Esophagus (tissue), 2 donors: ENCODE measurements at regions not wholly inside any gene's neighbourhood (a gene's known extent, or its start where the extent isn't known, plus 50 kb on each side); places are given as distances from the start of the nearest gene placed in this dataset.
"Not testable (repeated sequence)": the region's sequence is repeated elsewhere in the genome, so short reads cannot be mapped to it uniquely, and the experiment has no call there.

Experiments used
- H3K27ac ChIP-seq, 2 donors: one replicate each; pipeline ENCODE4 v1.5.1; 2013; ENCODE audit warnings: low read depth in 2 of 2, mild to moderate bottlenecking in 2 of 2, inconsistent platforms in 1 of 2, low read length in 1 of 2, moderate library complexity in 1 of 2
- H3K27me3 ChIP-seq, 2 donors: one replicate each; pipeline ENCODE4 v1.6.1; 2013; ENCODE audit warnings: low read length in 2 of 2, control low read depth in 1 of 2, mild to moderate bottlenecking in 1 of 2; ENCODE audit not compliant: insufficient read depth in 2 of 2, control insufficient read depth in 1 of 2
- H3K36me3 ChIP-seq, 2 donors: one replicate each; pipeline ENCODE4 v1.6.1; 2013; ENCODE audit warnings: low read length in 1 of 2; ENCODE audit not compliant: control insufficient read depth in 2 of 2, insufficient read depth in 2 of 2
- H3K4me1 ChIP-seq, 2 donors: one replicate each; pipeline ENCODE4 v1.6.1; 2013; ENCODE audit warnings: low read length in 1 of 2; ENCODE audit not compliant: control insufficient read depth in 2 of 2, insufficient read depth in 2 of 2
- H3K4me3 ChIP-seq, 2 donors: one replicate each; pipeline ENCODE4 v1.5.1; 2013; ENCODE audit warnings: low read length in 2 of 2, mild to moderate bottlenecking in 2 of 2, low read depth in 1 of 2, moderate library complexity in 1 of 2
- H3K9me3 ChIP-seq, 2 donors: one replicate each; pipeline ENCODE4 v1.6.1; 2013; ENCODE audit warnings: mild to moderate bottlenecking in 2 of 2, low read depth in 1 of 2, low read length in 1 of 2, moderate library complexity in 1 of 2; ENCODE audit not compliant: control insufficient read depth in 2 of 2, insufficient read depth in 1 of 2
- WGBS, 2 donors: extraction: QIAGEN DNeasy Blood & Tissue Kit; methylation state at CpG; one replicate each; pipeline ENCODE4 v1.1.7; 2013; 5-methylcytosine and 5-hydroxymethylcytosine counted together
- donor health status: healthy with polysubstance abuse.
- donor health status: Bipolar disorder and iron deficiency.

DNA sequence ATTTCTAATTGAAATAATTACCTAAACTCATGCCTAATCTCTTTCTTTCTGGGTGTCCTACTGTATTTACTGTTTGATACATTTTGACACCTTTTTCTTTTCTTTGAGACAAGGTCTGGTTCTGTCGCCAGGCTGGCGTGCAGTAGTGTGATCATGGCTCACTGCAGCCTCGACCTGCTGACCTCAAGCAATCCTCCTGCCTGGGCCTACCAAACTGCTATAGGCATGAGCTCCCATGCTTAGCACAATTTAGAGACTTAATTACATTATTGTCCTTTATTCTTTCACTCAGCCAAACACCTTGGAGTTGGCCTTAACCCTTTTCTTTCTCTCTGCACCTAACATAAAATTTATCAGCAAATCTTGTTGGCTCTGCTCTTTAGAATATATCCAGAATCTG, 139.8 kb upstream of the KIF26B start:
- H3K4me1 ChIP-seq: no peaks in the 10 kb centered on the region
- no peak overlapping the region for H3K4me3 ChIP-seq
- no peak overlapping the region for H3K27ac ChIP-seq
- H3K36me3 ChIP-seq: no peaks in the 10 kb centered on the region
- no peaks in the 10 kb centered on the region for H3K9me3 ChIP-seq
- no peaks in the 10 kb centered on the region for H3K27me3 ChIP-seq
- 89 to 96% methylated on average over 3 of the region's 3 CpGs for WGBS, 2 donors

DNA sequence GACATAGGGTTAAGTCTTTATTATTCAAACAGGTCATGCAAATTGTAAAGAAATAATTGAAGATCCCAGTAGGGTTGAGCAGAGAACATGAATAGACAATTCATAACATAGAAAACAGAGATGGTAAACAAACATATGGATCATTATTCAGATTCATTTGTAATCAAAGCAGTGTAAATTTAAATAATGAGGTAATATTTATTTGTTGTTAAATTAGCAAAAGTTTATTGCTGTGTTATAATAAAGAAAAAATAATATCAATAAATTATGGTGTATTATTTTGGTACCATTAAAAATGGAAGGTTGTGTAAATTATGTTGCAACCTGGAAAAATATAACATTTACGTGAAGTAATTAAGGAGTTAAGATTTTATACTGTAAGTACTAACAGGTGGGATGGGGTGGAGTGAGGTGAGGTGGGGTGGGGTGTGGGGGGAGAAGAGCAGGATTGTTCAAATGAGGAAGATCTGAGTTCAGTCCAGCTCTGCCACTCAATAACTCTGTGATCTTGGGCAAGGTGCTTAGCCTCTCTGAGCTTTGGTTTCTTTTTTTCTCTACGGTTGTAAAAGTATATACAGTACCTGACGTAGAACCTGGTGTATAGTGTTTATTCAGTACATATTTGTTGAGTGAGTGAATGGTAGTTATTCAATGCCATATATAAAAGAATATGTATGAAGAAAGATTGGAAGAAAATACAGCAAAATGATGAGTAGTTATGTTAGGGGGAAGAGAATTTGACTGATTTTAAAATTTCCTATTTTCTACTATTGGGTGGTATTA, 140.3 kb upstream of the KIF26B start:
- whole genome bisulfite sequencing, 2 donors: 90 to 93% methylated on average over 3 of the region's 3 CpGs
- no peak overlapping the region for H3K27ac ChIP-seq
- no peaks in the 10 kb centered on the region for H3K4me1 ChIP-seq
- no peaks in the 10 kb centered on the region for H3K9me3 ChIP-seq
- no peaks in the 10 kb centered on the region for H3K36me3 ChIP-seq
- no peaks in the 10 kb centered on the region for H3K27me3 ChIP-seq
- no peak overlapping the region for H3K4me3 ChIP-seq

DNA sequence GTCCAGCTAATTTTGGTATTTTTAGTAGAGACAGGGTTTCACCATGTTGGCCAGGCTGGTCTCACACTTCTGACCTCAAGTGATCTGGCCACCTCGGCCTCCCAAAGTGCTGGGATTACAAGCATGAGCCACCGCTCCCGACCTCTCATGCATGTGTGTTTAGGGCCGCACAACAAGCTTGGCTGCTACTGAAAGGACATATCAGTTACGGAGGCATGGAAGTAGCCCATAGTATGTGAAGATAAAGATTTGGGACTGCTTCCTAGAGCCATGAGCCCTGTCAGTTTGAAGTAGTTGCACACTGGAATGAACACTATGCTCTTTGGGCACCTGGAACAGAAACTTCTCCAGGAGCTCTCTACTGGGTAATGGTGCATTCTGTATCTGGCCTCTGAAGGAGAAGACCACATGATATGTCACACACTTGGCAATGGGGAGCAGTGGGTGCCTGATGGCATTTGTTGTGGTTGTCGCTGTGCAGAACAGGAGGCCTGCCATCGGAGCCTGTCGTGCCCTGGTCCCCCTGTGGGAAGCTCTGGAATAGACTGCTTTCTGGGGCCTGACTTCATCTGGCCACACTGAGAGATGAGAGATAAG, 144.7 kb upstream of the KIF26B start:
- 96 to 97% methylated on average over 8 of the region's 8 CpGs for WGBS, 2 donors

GRCh38 chr1:245008761-245009160, 144.4 kb upstream of the HNRNPU start:
- H3K36me3 ChIP-seq: no peaks in the 10 kb centered on the region
- H3K27ac ChIP-seq: no peak overlapping the region
- no peaks in the 10 kb centered on the region for H3K27me3 ChIP-seq
- no peaks in the 10 kb centered on the region for H3K9me3 ChIP-seq
- WGBS, 2 donors: 75 to 84% methylated on average over 5 of the region's 5 CpGs
- no peak overlapping the region for H3K4me3 ChIP-seq
- no peaks in the 10 kb centered on the region for H3K4me1 ChIP-seq

More for the DNA sequence above, 144.7 kb upstream of the KIF26B start:
- no peaks in the 10 kb centered on the region for H3K9me3 ChIP-seq
- no peak overlapping the region for H3K27ac ChIP-seq
- H3K27me3 ChIP-seq: no peaks in the 10 kb centered on the region
- no peaks in the 10 kb centered on the region for H3K36me3 ChIP-seq
- no peak overlapping the region for H3K4me3 ChIP-seq
- no peaks in the 10 kb centered on the region for H3K4me1 ChIP-seq

DNA sequence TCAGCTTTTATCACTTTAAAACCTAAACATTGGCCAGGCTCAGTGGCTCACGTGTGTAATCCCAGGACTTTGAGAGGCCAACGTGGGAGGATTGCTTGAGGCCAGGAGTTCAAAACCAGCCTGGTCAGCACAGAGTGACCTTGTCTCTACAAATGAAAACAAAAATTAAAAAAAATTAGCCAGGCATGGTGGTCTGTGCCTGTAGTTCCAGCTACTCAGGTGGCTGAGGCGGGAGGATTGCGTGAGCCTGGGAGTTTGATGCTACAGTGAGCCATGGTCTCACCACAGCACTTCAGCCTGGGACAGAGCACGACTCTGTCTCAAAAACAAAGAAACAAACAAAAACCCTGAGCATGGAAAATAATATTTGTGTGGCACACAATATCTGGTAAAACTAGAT, 143.5 kb upstream of the HNRNPU start:
- no peak overlapping the region for H3K27ac ChIP-seq
- no peak overlapping the region for H3K4me3 ChIP-seq
- H3K9me3 ChIP-seq: no peaks in the 10 kb centered on the region
- H3K36me3 ChIP-seq: no peaks in the 10 kb centered on the region
- no peaks in the 10 kb centered on the region for H3K27me3 ChIP-seq
- WGBS, 2 donors: 80 to 82% methylated on average over 5 of the region's 5 CpGs
- no peaks in the 10 kb centered on the region for H3K4me1 ChIP-seq

DNA sequence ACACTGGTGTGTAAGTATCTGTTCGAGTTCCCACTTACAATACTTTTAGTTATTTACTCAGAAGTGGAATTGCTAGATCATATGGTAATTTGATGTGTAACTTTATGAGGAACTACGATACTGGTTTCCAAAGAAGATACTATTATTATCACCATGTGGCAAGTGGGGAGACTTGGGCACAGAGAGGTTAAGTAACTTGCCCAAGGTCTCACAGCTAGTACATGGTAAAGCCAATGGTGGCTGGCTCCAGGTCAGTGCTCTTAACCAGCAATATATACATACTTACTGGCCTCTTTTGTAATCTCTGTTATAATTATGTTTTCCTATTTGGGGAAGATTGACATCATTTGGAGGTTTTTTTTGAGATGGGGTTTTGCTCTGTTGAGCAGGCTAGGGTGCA, 138.9 kb upstream of the HNRNPU start:
- Histone ChIP-seq H3K27me3 (no peaks in the 10 kb centered on the region), H3K36me3 (no peaks in the 10 kb centered on the region), H3K27ac (no peak overlapping the region), H3K9me3 (no peaks in the 10 kb centered on the region), H3K4me3 (no peak overlapping the region), H3K4me1 (no peaks in the 10 kb centered on the region)
- 93% methylated on average over 2 of the region's 2 CpGs for WGBS, 2 donors

DNA sequence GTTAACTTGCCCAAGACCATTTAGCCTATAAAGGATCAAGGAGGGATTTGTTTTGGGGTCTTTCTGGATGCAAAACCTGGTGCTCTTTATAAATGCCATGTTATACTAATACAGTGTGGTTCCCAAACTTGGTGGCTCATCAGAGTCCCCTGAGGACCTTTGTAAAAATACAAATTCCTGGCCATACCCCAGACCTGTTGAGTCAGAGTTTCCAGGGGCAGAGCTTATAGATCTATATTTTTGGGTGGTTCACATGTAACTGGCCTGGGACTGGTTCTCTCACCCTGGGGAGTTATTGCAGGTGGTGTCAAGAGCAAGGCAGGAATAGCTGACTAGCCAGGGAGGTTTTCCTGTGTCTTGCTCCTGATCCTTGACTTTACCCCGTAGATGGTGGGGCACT, 136.9 kb upstream of the HNRNPU start:
- H3K27me3 ChIP-seq: no peaks in the 10 kb centered on the region
- no peaks in the 10 kb centered on the region for H3K36me3 ChIP-seq
- H3K4me1 ChIP-seq: no peaks in the 10 kb centered on the region
- WGBS, 2 donors: 87 to 91% methylated on average over 1 of the region's 1 CpG
- H3K27ac ChIP-seq: no peak overlapping the region
- H3K4me3 ChIP-seq: no peak overlapping the region
- no peaks in the 10 kb centered on the region for H3K9me3 ChIP-seq

- Histone ChIP-seq H3K27me3 (no peaks in the 10 kb centered on the region), H3K9me3 (no peaks in the 10 kb centered on the region), H3K27ac (no peak overlapping the region), H3K4me3 (no peak overlapping the region), H3K36me3 (no peaks in the 10 kb centered on the region), H3K4me1 (no peaks in the 10 kb centered on the region)
Observed at GRCh38 chr1:245000872-245001188, 136.5 kb upstream of the HNRNPU start.

DNA sequence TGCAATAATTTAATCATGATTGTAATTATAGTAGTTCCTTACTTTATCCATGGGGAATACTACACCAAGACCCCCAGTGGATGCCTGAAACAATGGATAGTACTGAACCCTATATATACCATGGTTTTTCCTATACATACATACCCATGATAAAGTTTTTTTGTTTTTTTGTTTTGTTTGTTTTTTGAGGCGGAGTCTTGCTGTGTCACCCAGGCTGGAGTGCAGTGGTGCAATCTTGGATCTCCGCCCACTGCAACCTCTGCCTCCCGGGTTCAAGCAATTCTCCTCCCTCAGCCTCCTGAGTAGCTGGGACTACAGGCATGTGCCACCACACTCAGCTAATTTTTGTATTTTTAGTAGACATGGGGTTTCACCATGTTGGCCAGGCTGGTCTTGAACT, 135.3 kb upstream of the HNRNPU start:
- not testable (repeated sequence) for H3K4me3 ChIP-seq, H3K9me3 ChIP-seq, H3K4me1 ChIP-seq, H3K27ac ChIP-seq, H3K36me3 ChIP-seq, H3K27me3 ChIP-seq
- WGBS, 2 donors: 96% methylated on average over 3 of the region's 3 CpGs

DNA sequence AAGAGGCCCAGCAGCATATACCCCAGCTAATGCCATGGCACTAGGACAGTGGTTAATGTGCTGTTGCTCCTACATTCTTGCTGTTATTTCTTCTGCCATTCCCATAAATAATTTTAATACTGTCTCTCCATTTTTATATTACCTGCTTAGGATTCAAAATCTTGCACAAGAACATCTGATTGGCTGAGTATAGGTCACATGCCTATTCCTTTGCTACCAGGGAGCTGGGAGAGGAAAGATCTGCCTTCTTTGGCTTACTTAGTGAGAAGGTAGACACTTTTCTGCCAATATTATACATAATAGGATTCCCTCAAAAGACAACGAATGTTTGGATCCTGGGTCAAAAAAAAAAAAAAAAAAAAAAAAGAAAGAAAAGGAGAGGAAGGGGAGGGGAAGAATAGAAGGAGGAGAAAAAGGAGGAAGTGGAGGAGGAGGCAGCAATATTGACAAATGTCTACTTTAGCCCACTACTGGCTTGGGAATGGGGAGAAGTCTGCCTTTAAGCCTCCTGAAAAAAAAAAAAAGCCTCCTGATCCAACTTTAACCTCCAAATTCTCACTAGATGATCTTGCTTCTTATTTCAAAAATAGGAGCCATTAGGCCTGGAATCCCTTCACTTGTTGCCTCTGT, 134.5 kb upstream of the HNRNPU start:
- 79 to 90% methylated on average over 1 of the region's 1 CpG for WGBS, 2 donors
- no peaks in the 10 kb centered on the region for H3K36me3 ChIP-seq
- H3K27ac ChIP-seq: no peak overlapping the region
- no peak overlapping the region for H3K4me3 ChIP-seq
- H3K4me1 ChIP-seq: no peaks in the 10 kb centered on the region
- no peaks in the 10 kb centered on the region for H3K27me3 ChIP-seq
- H3K9me3 ChIP-seq: no peaks in the 10 kb centered on the region
